CD14-positive monocyte (primary cell): ENCODE measurements at regions not wholly inside any gene's neighbourhood (a gene's known extent, or its start where the extent isn't known, plus 50 kb on each side); places are given as distances from the start of the nearest gene placed in this dataset.

ENCODE experiments used
- DNase-seq, 3 donors: peaks; one replicate each; pipeline ENCODE4 v3.0.0-alpha.2; 2011 to 2022
- H2AFZ ChIP-seq: 2 replicates; pipeline ENCODE4 v1.6.0; 2012; ENCODE audit warnings: mild to moderate bottlenecking, low read depth, low read length, inconsistent platforms; ENCODE audit not compliant: insufficient read depth, poor library complexity, severe bottlenecking
- H3K27ac ChIP-seq, 2 donors: 1 replicate in 1 of 2; 2 replicates in 1 of 2; pipeline ENCODE4 v1.5.1; 2012 to 2013; ENCODE audit warnings: low read length in 2 of 2, control low read depth in 1 of 2, inconsistent platforms in 1 of 2, low read depth in 1 of 2, mild to moderate bottlenecking in 1 of 2
- H3K27me3 ChIP-seq, 2 donors: one replicate each; pipeline versions ENCODE4 v1.6.0 to v1.6.1; 2011 to 2013; ENCODE audit warnings: low read length in 2 of 2; ENCODE audit not compliant: control insufficient read depth in 2 of 2, insufficient read depth in 2 of 2
- H3K36me3 ChIP-seq, 2 donors: replicated peaks in 1 of 2; 1 replicate in 1 of 2; 2 replicates in 1 of 2; pipeline versions ENCODE4 v1.5.1 to v1.6.1; 2012 to 2013; ENCODE audit warnings: low read length in 2 of 2, control low read depth in 1 of 2, inconsistent platforms in 1 of 2, mild to moderate bottlenecking in 1 of 2; ENCODE audit not compliant: insufficient read depth in 2 of 2, control insufficient read depth in 1 of 2
- H3K4me1 ChIP-seq, 2 donors: 1 replicate in 1 of 2; 2 replicates in 1 of 2; pipeline versions ENCODE4 v1.5.1 to v1.6.1; 2012 to 2013; ENCODE audit warnings: low read length in 2 of 2, control low read depth in 1 of 2, inconsistent platforms in 1 of 2, mild to moderate bottlenecking in 1 of 2, moderate library complexity in 1 of 2; ENCODE audit not compliant: insufficient read depth in 2 of 2, control insufficient read depth in 1 of 2
- H3K4me2 ChIP-seq: replicated peaks from 2 replicates; pipeline ENCODE3; 2012; ENCODE audit warnings: low read length, moderate library complexity, mild to moderate bottlenecking; ENCODE audit not compliant: poor library complexity, severe bottlenecking; ENCODE audit errors: extremely low read depth
- H3K4me3 ChIP-seq, 3 experiments: fragments of 200-600 bp in 1 of 3; sonication (generic) in 1 of 3; replicated peaks in 1 of 3; 1 replicate in 2 of 3; 2 replicates in 1 of 3; pipeline ENCODE4 v1.5.1; 2011 to 2013; ENCODE audit warnings: low read length in 3 of 3, mild to moderate bottlenecking in 3 of 3, control low read depth in 2 of 3, low read depth in 2 of 3, inconsistent platforms in 1 of 3, moderate library complexity in 1 of 3
- H3K79me2 ChIP-seq: 2 replicates; pipeline ENCODE4 v1.6.0; 2012; ENCODE audit warnings: mild to moderate bottlenecking, control low read depth, inconsistent platforms, low read length, moderate library complexity; ENCODE audit not compliant: insufficient read depth
- H3K9ac ChIP-seq: 2 replicates; pipeline ENCODE4 v1.6.0; 2017; ENCODE audit warnings: low read length, mild to moderate bottlenecking; ENCODE audit not compliant: insufficient read depth, poor library complexity, severe bottlenecking
- H3K9me3 ChIP-seq, 2 donors: replicated peaks in 1 of 2; 1 replicate in 1 of 2; 2 replicates in 1 of 2; pipeline versions ENCODE4 v1.5.1 to v1.6.1; 2012 to 2013; ENCODE audit warnings: low read length in 2 of 2, control low read depth in 1 of 2; ENCODE audit not compliant: control insufficient read depth in 1 of 2, insufficient read depth in 1 of 2
- H4K20me1 ChIP-seq: 2 replicates; pipeline ENCODE4 v1.6.0; 2012; ENCODE audit warnings: mild to moderate bottlenecking, low read length, control low read depth, moderate library complexity; ENCODE audit not compliant: insufficient read depth
- H3K27ac Mint-ChIP-seq, 7 donors: one replicate each; pipeline ENCODE4 v1.8.0; 2020; ENCODE audit warnings: mild to moderate bottlenecking in 7 of 7, mixed read lengths in 7 of 7, moderate library complexity in 6 of 7, inconsistent platforms in 2 of 7
- H3K27me3 Mint-ChIP-seq, 3 donors: one replicate each; pipeline ENCODE4 v1.8.0; 2021 to 2022; ENCODE audit warnings: low read depth in 3 of 3, mild to moderate bottlenecking in 3 of 3, mixed read lengths in 3 of 3, moderate library complexity in 3 of 3, inconsistent platforms in 1 of 3
- H3K36me3 Mint-ChIP-seq, 2 donors: one replicate each; pipeline ENCODE4 v1.8.0; 2020; ENCODE audit warnings: mixed read lengths in 2 of 2, inconsistent platforms in 1 of 2, mild to moderate bottlenecking in 1 of 2
- H3K4me1 Mint-ChIP-seq: one replicate; pipeline ENCODE4 v1.8.0; 2020; ENCODE audit warnings: mild to moderate bottlenecking, mixed read lengths
- H3K4me3 Mint-ChIP-seq, 2 donors: one replicate each; pipeline ENCODE4 v1.8.0; 2020; ENCODE audit warnings: mild to moderate bottlenecking in 2 of 2, mixed read lengths in 2 of 2, moderate library complexity in 1 of 2
- H3K9me3 Mint-ChIP-seq, 7 donors: one replicate each; pipeline ENCODE4 v1.8.0; 2020 to 2022; ENCODE audit warnings: mixed read lengths in 7 of 7, mild to moderate bottlenecking in 6 of 7, moderate library complexity in 6 of 7, inconsistent platforms in 2 of 7
- CTCF ChIP-seq: fragments of 200-600 bp; IDR thresholded peaks from one replicate; pipeline ENCODE4 v1.8.0; 2022; ENCODE audit warnings: antibody characterized with exemption, mild to moderate bottlenecking
- WGBS: methylation state at CpG from one replicate; pipeline ENCODE4 v1.1.5; 2013; ENCODE audit warnings: missing lambda C conversion rate; ENCODE audit not compliant: insufficient coverage; 5-methylcytosine and 5-hydroxymethylcytosine counted together
- intact Hi-C, 2 donors: fragments of 100-400 bp; cut with micrococcal nuclease; formaldehyde crosslinking; loops; one replicate each; pipeline versions ENCODE4 v1.15.0 to v1.15.1; 2023

GRCh38 chr4:38461342-38461741, 202.7 kb upstream of the KLF3 start:
- Histone ChIP-seq H2AFZ (no peak overlapping the region), H3K4me2 (no peak overlapping the region), H4K20me1 (no peaks in the 10 kb centered on the region), H3K27ac (no peak overlapping the region), H3K79me2 (no peaks in the 10 kb centered on the region), H3K4me3 (no peak overlapping the region), H3K36me3 (no peaks in the 10 kb centered on the region), H3K4me1 (no peaks in the 10 kb centered on the region), H3K27me3 (no peaks in the 10 kb centered on the region), H3K9me3 (no peaks in the 10 kb centered on the region), H3K9ac (no peak overlapping the region)
- Mint-ChIP-seq H3K27ac (no peak overlapping the region), H3K4me3 (no peak overlapping the region), H3K36me3 (no peaks in the 10 kb centered on the region), H3K4me1 (no peaks in the 10 kb centered on the region), H3K27me3 (peaks cover 0 to 4% (median 3%) of the 10 kb centered on the region in 3 donors), H3K9me3 (peaks cover 0 to 5% (median under 1%) of the 10 kb centered on the region in 7 donors)
- 95% methylated on average over 3 of the region's 7 CpGs for WGBS
- no peak for DNase-seq
- intact Hi-C loops, result no loop called here
- no peak for TF ChIP-seq CTCF

GRCh38 chr4:38462367-38463055, 201.5 kb upstream of the KLF3 start:
- Mint-ChIP-seq H3K9me3 (peaks cover 3 to 16% (median 9%) of the 10 kb centered on the region in 7 donors), H3K36me3 (no peaks in the 10 kb centered on the region), H3K4me1 (no peaks in the 10 kb centered on the region), H3K27ac (no peak overlapping the region), H3K27me3 (peaks cover 0 to 4% (median 3%) of the 10 kb centered on the region in 3 donors), H3K4me3 (no peak overlapping the region)
- Histone ChIP-seq H3K9ac (no peak overlapping the region), H3K79me2 (no peaks in the 10 kb centered on the region), H3K4me1 (no peaks in the 10 kb centered on the region), H3K27ac (no peak overlapping the region), H3K36me3 (no peaks in the 10 kb centered on the region), H3K4me3 (no peak overlapping the region), H4K20me1 (no peaks in the 10 kb centered on the region), H3K27me3 (no peaks in the 10 kb centered on the region), H3K9me3 (peaks cover 3 to 11% of the 10 kb centered on the region in 2 donors), H2AFZ (no peak overlapping the region), H3K4me2 (no peak overlapping the region)
- intact Hi-C loops, result no loop called here
- DNase-seq, result no peak
- 77% methylated on average over 3 of the region's 6 CpGs for WGBS
- TF ChIP-seq CTCF, result no peak
